AG09319 (cell line): ENCODE measurements at regions not wholly inside any gene's neighbourhood (a gene's known extent, or its start where the extent isn't known, plus 50 kb on each side); places are given as distances from the start of the nearest gene placed in this dataset.

Source experiments
- DNase-seq: peaks from one replicate; pipeline ENCODE4 v3.0.0-alpha.2; 2010; ENCODE audit warnings: low read depth; ENCODE audit errors: extremely low read depth
- TF ChIP-seq, protein P1 (sequence below): IDR thresholded peaks from 2 replicates; pipeline ENCODE4 v1.5.1; 2011; ENCODE audit warnings: low read depth, mild to moderate bottlenecking, inconsistent platforms, low read length, moderate library complexity

DNA sequence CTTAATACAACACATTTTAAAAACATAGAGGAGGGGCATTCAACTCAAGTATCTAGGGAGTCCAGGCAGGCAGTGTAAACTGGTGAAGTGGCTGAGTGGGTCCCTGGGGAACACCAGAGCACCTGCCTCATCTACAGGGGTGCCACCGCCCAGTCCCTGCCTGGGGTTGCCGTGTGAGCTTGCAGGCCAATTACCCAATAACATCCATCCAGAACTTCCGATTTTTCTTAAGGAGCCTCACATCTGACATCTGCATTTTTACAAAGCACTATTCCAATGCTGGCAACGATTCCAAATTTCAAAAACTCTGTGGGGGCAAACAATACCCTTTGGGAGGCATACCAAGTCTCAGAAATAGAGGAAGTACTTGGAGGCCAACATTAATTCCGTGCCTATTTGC lies 288.4 kb upstream of the TSHZ2 start:
- DNase-seq: no peak
- TF ChIP-seq, protein P1, sequence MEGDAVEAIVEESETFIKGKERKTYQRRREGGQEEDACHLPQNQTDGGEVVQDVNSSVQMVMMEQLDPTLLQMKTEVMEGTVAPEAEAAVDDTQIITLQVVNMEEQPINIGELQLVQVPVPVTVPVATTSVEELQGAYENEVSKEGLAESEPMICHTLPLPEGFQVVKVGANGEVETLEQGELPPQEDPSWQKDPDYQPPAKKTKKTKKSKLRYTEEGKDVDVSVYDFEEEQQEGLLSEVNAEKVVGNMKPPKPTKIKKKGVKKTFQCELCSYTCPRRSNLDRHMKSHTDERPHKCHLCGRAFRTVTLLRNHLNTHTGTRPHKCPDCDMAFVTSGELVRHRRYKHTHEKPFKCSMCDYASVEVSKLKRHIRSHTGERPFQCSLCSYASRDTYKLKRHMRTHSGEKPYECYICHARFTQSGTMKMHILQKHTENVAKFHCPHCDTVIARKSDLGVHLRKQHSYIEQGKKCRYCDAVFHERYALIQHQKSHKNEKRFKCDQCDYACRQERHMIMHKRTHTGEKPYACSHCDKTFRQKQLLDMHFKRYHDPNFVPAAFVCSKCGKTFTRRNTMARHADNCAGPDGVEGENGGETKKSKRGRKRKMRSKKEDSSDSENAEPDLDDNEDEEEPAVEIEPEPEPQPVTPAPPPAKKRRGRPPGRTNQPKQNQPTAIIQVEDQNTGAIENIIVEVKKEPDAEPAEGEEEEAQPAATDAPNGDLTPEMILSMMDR: no peak

DNA sequence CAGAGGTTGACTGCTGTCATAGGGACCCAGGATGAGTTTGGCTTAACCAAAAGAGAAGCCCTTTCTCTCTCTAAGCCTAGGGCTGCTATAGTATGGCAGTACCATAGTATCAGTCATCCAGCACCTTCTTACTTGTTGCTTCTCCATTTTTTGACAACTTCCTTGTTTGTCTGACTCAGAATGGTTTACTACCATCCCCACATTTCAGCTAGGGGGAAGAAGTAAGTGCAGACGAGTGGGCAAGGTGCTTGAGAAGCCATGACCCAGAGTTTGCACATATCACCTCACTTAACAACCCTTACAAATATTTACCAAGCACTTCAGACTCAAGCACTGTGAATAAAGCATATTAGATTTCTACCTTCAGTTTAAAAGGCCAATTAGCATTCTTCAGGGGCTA lies 289.9 kb upstream of the TSHZ2 start:
- TF ChIP-seq, protein P1: no peak
- no peak for DNase-seq

DNA sequence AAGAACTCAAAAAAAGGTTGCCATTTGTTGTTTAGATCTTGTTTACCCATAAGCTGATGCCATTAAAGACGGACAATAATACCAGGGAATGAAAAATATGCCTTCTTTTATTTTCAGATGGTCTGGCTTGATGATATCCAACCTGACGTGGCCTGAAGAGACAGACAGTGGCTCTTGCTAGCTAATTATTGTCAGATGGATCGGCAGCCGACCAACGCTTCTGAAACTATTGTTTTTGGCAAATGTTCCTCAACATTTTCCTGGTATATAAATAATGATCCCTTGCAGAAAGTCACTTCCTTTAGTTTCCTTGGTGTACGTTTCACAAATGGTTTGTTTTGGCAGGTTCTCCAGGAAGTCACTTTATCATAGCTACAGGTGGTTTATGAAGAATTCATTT lies 290.9 kb upstream of the TSHZ2 start:
- TF ChIP-seq, protein P1: no peak
- no peak for DNase-seq

DNA sequence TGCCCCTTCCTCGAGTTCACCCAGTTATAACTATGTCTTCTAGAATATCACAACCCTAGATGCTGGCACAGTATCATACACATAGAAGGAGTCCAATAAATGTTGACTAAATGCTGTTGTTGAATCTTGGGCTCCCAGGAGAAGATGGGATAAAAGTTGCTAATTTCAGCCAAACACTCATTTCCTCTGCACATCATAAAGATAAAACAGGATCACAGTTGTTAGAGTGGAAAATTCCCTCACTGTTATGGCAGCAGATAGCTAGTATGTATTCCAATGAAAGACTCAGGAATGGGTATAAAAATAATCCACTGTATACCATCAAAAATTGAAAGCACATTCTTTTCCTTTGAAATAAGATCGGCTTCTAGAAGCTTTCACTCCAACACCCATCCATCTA lies 294.9 kb upstream of the TSHZ2 start:
- TF ChIP-seq, protein P1: no peak
- no peak for DNase-seq

DNA sequence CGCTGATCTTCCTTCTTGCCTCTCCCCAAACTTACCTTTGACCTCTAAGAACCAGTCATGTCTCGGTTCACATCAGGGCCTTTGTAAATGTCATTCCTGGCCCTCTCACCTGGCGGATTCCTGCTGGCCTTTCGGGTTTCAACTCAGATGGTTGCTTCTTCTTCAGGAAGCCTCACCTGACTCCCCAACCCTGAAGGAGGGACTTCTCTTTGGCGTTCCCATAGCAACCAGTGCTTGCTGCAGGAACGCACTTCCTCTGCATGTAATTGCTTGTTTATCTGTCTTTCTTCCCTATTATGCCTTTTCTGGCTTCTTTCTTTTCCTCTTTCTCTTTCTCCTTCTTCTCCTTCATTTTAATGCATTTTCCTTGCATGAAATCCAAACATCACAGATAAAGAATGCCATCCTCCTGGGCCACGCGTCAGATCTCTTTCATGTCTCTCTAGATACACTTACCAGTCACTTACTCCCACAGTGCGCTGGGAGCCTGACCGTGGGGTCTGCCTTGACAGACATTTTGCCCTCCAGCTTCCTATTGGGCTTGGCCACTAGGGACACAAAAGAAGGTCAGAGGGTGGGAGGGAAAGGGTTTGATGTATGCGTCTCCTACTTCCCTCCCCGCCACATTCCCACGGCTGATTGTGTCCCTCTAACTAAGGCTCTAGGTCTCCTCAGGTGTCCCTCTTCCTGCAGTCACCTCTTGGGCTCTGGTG lies 295.7 kb upstream of the TSHZ2 start:
- no peak for DNase-seq

DNA sequence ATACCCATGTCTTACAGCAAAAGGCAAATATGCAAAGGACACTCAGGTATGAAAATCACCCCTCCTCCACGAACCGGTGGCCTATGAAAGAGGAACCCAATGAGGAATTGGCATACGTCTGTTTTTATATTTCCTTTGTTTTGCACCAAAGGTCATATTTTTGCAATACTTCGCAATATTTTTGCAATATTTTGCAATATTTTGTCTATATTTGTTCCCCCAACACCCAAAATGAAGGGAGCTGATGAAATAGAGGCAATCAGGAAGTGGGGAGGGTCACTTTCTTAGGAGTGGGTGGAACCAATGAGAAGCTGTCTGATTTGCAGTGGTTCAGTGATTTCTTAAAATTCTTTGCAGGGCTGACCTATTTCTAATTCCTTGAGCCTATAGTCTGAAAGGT lies 296.8 kb upstream of the TSHZ2 start:
- TF ChIP-seq, protein P1: no peak
- no peak for DNase-seq

More for the DNA sequence above, 295.7 kb upstream of the TSHZ2 start:
- TF ChIP-seq, protein P1: no peak

DNA sequence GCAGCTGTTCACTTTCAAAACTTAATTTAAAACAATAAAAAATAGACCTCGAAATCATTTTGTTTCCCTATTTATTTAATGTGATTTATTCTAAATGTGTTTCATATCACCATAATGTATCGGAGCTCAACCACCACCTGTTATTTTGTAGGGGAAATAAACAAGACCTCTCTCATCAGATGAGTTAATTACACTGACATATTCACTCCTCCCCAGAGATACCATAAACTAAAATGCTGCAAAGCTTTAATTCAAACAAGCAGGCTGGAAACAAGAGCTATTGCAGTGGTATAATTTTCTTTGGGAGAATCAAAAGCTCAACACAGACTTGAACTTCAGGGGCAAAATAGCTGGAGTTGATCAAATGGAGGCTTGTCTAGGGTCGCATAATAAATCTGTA lies 303.5 kb upstream of the TSHZ2 start:
- no peak for DNase-seq
- TF ChIP-seq, protein P1: no peak
